SK-N-MC (cell line): ENCODE measurements at regions not wholly inside any gene's neighbourhood (a gene's known extent, or its start where the extent isn't known, plus 50 kb on each side); places are given as distances from the start of the nearest gene placed in this dataset.
"Not testable (repeated sequence)": the region's sequence is repeated elsewhere in the genome, so short reads cannot be mapped to it uniquely, and the experiment has no call there.

Experiments used
- EZH2 ChIP-seq: fragments of 200-600 bp; sonication (generic); IDR thresholded peaks from one replicate; pipeline ENCODE4 v1.6.1; 2017; ENCODE audit warnings: antibody characterized with exemption
- FOXP2 ChIP-seq: optimal IDR thresholded peaks from 2 replicates; pipeline ENCODE3; 2011; ENCODE audit warnings: mild to moderate bottlenecking, moderate library complexity; ENCODE audit not compliant: insufficient read depth; ENCODE audit errors: extremely low read length, control extremely low read depth
- POLR2AphosphoS5 ChIP-seq: IDR thresholded peaks from 2 replicates; pipeline ENCODE4 v1.6.1; 2012; ENCODE audit warnings: mild to moderate bottlenecking, low read depth, low read length, borderline replicate concordance

DNA sequence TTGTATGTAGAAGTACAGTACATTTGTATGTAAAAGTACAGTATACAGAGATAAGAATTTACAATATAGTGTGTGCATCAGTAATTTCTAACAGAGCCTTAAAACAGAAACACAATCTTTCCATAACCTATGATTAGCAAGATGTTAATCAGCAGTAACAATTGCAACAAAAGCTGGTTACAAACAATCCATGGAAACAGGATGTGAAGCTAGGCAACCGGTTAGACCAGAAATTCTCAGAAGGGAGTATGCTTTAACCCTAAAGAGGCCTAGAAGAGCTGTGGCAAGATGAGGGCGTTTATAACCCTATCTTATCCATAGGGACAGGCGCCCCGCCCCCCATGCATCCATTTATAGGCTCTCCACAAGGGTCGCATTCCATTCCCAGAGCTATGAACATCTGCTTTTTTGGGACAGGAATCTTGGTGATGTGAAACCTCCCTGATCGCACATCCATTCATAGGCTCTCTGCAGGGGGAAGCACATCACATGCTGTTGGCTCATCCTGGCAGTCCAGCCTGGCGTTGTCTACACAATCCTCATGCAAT is 180.3 kb downstream of the PDGFRA start:
- not testable (repeated sequence) for TF ChIP-seq POLR2AphosphoS5, EZH2, FOXP2
